ENCODE measurements at regions not wholly inside any gene's neighbourhood (a gene's known extent, or its start where the extent isn't known, plus 50 kb on each side); places are given as distances from the start of the nearest gene placed in this dataset.

- no peak for DNase-seq
Observed at GRCh38 chr5:165157219-165157618, 1651.8 kb downstream of the MAT2B start.

- no peak for DNase-seq
Observed at GRCh38 chr5:165161204-165161603, 1655.8 kb downstream of the MAT2B start.

GRCh38 chr5:165163861-165164260 lies 1658.4 kb downstream of the MAT2B start:
- no peak for DNase-seq

GRCh38 chr5:165173651-165174050 lies 1668.2 kb downstream of the MAT2B start:
- DNase-seq, result no peak

- no peak for DNase-seq
Observed at GRCh38 chr5:165175041-165175440, 1669.6 kb downstream of the MAT2B start.

- DNase-seq, result no peak
Observed at GRCh38 chr5:165184183-165184582, 1678.8 kb downstream of the MAT2B start.

- DNase-seq, result no peak
Observed at GRCh38 chr5:165185716-165186115, 1680.3 kb downstream of the MAT2B start.

DNA sequence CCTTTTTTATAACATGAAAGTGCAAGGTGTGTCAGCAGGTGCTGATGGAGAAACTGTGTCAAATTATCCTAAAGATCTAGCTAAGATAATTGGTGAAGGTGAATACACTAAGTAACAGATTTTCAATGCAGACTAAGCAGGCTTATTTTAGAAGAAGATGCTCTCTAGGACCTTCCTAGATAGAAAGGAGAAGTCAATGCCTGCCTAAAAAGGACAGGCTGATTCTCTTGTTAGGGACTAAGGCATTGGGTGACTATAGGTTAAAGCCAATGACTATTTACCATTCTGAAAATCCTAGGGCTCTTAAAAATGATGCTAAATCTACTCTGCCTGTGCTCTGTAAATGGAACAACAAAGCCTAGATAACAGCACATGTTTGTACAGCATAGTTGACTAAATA lies 1682.4 kb downstream of the MAT2B start:
- DNase-seq, result no peak

DNA sequence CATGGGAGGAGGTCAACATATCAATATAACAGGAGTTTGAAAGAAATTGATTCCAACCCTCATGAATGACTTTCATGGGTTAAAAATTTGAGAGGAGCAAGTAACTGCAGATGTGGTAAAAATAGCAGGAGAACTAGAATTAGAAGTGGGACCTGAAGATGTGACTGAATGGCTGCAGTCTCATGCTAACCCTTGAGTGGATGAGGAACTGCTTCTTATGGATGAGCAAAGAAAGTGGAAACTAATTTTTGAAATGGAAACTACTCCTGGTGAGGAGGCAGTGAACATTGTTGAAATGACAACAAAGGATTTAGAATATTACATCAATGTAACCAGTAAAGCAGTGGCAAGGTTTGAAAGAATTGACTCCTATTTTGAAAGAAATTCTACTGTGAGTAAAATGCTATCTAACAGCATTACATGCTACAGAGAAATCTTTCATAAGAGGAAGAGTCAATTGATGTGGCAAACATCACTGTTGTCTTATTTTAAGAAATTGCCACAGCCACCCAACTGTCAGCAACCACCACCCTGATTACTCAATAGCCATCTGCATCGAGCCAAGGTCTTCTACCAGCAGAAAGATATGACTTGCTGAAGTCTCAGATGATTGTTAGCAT lies 1683.2 kb downstream of the MAT2B start:
- no peak for DNase-seq

- no peak for DNase-seq
Observed at GRCh38 chr5:165196961-165197360, 1691.5 kb downstream of the MAT2B start.

- no peak for DNase-seq
Observed at GRCh38 chr5:165201369-165201768, 1696.0 kb downstream of the MAT2B start.

DNA sequence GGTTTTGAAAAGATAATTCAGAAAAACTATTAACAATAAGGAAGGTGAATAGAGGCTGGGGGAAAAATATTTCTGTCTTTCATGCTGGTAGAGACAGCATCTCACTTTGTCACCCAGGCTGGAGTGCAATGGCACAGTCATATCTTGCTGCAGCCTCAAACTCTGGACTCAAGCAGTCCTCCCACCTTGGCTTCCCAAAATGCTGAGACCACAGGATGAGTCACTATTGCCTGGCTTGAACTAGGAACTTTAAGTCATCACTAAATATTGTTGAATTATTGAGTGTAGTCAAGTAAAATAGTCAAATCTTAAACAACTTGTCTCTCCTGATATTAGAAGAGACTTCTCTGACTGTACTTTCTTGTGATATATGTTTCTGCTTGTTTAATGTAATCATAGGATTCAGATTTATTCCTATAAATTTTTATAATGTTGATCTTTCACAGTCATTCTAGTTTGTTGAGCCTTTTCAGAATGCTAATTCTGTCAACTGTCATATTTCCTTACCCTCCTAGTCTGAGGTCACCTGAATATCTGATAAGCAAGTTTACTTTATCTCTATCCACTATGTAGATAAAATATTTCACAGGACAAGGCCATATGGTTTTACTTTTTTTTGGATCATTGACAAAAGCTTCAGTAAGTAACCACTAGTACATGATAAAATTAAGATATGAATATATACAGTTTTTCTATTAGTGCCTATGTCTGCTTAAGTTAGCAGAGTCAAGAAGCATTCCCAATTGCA lies 1696.5 kb downstream of the MAT2B start:
- DNase-seq, result no peak

DNA sequence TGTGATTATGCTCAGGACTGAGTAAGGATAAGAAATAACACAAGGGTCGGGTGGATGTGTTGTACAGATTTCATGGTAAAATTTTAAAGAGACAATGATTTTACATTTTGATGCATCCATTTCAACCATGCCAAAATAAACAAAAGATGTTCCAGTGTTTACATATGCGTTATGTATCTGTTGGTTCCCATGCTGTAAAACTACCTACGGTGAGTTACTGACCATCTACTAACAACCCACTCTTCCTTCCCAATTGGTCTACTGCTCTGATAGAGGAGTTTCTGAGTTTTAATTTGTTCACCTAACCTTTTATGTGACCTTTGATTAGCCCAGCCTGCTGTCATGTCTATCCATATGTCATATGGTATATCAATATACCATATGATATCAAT lies 1697.1 kb downstream of the MAT2B start:
- no peak for DNase-seq

DNA sequence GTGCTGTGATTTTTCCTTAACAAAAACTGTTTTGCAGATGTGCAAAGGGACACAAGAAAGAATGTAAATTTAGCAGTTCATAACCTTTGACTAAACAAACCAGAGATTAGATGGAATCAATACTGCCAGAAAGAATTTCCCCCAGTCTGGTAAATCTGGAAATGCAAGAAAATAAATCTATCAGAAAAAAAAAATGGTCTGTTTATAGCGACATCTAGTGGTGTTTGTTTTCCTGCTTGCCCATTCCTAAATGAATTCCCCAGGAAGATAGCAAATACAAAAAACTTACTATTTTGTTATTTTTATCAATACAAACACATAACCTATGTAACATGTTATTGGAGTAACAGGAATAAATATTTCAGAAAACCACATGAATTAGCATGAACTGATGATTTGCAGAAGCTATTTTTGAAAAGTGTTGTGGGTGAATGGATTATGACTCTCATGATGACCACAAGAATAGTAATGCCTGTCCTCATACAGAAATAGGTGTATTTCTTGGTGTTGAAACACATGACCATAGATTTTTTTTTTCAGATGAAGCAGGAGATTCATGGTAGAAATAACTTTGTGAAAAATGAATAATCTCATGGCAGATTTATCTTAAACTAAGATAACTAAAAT lies 1703.8 kb downstream of the MAT2B start:
- DNase-seq, result no peak

GRCh38 chr5:165224366-165225045 lies 1719.1 kb downstream of the MAT2B start:
- no peak for DNase-seq

DNA sequence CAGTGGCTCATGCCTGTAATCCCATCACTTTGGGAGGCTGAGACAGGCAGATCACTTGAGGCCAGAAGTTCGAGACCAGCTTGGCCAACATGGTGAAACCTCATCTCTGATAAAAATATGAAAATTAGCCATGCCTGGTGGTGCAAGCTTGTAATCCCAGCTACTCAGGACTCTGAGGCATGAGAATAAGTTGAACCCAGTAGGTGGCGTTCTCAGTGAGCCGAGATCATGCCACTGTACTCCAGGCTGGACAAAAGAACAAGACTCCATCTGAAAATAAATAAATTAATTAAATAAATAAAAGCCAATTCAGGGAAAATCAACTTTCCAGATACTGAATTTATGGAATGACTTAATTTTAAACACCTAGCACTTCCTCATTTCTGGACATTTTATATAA lies 1722.1 kb downstream of the MAT2B start:
- no peak for DNase-seq

GRCh38 chr5:165228184-165228583 lies 1722.8 kb downstream of the MAT2B start:
- no peak for DNase-seq

GRCh38 chr5:165231821-165232508 lies 1726.5 kb downstream of the MAT2B start:
- DNase-seq, result no peak

- no peak for DNase-seq
Observed at GRCh38 chr5:165232509-165233028, 1727.2 kb downstream of the MAT2B start.

- DNase-seq, result no peak
Observed at GRCh38 chr5:165241811-165242210, 1736.4 kb downstream of the MAT2B start.

- no peak for DNase-seq
Observed at GRCh38 chr5:165242646-165243045, 1737.2 kb downstream of the MAT2B start.

DNA sequence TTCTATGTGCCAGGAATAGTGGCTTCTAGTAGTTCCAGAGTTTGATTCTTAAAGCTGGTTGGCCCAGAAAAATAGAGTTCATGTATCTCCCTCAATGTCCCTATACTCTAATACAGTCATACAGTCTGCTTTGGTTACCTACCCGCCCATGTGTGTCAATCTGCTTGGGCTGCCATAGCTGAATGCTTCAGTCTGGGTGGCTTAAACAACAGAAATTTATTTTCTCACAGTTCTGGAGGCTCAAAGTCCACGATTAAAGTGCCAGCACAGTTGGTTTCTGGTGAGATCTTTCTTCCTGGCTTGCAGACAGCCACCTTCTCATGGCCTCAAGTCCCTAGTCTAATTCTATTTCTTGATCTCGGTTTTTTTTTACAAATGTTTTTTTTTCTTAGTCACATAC lies 1739.0 kb downstream of the MAT2B start:
- DNase-seq, result no peak
